SK-N-SH (cell line): ENCODE measurements at regions not wholly inside any gene's neighbourhood (a gene's known extent, or its start where the extent isn't known, plus 50 kb on each side); places are given as distances from the start of the nearest gene placed in this dataset.

ENCODE experiments used
- CTCF ChIA-PET: fragments of 300-600, 350-600 bp; formaldehyde crosslinking; extraction: SDS; loops from one replicate; lab custom pipeline; 2021; lab: Yijun Ruan, JAX
- POLR2A ChIA-PET: fragments of 350-600 bp; sonication (Branson Sonifier 250); formaldehyde crosslinking; extraction: SDS; loops from one replicate; lab custom pipeline; 2020; ENCODE audit warnings: antibody characterized with exemption, inconsistent platforms; lab: Yijun Ruan, JAX
- DNase-seq: peaks from one replicate; pipeline ENCODE4 v3.0.0; 2012
- H2AFZ ChIP-seq: fragments of 200-600 bp; sonication (generic); 2 replicates; pipeline ENCODE4 v1.8.1; 2016; ENCODE audit warnings: antibody characterized with exemption, mild to moderate bottlenecking, low read depth
- H3F3A ChIP-seq: fragments of 200-600 bp; sonication (generic); replicated peaks from 2 replicates; pipeline ENCODE3; 2016; ENCODE audit warnings: antibody characterized with exemption, mild to moderate bottlenecking; ENCODE audit not compliant: insufficient read depth
- H3K27ac ChIP-seq, 2 experiments: fragments of 200-500 bp in 1 of 2; fragments of 200-600 bp in 1 of 2; sonication (Bioruptor generic) in 1 of 2; sonication (generic), shearing (Covaris generic) in 1 of 2; 2 replicates each; pipeline versions ENCODE4 v1.5.1 to v1.6.1; 2014 to 2016; ENCODE audit warnings: low read depth in 2 of 2, inconsistent platforms in 1 of 2, low read length in 1 of 2, mild to moderate bottlenecking in 1 of 2, mixed read lengths in 1 of 2
- H3K27me3 ChIP-seq: fragments of 200-600 bp; sonication (generic), shearing (Covaris generic); 2 replicates; pipeline ENCODE4 v1.6.1; 2016; ENCODE audit warnings: mixed run types; ENCODE audit not compliant: insufficient read depth
- H3K36me3 ChIP-seq, 2 experiments: fragments of 200-500 bp in 1 of 2; fragments of 200-600 bp in 1 of 2; sonication (Bioruptor generic) in 1 of 2; sonication (generic) in 1 of 2; replicated peaks in 1 of 2; 2 replicates each; pipeline versions ENCODE3 to v1.5.1; 2014 to 2016; ENCODE audit warnings: low read length in 1 of 2, mild to moderate bottlenecking in 1 of 2; ENCODE audit not compliant: insufficient read depth in 2 of 2, control insufficient read depth in 1 of 2
- H3K4me1 ChIP-seq, 2 experiments: fragments of 200-500 bp in 1 of 2; fragments of 200-600 bp in 1 of 2; sonication (Bioruptor generic) in 1 of 2; sonication (generic), shearing (Covaris generic) in 1 of 2; 2 replicates each; pipeline versions ENCODE4 v1.5.1 to v1.6.1; 2014 to 2016; ENCODE audit warnings: low read depth in 1 of 2, low read length in 1 of 2, mixed run types in 1 of 2; ENCODE audit not compliant: insufficient read depth in 2 of 2, control insufficient read depth in 1 of 2
- H3K4me2 ChIP-seq: fragments of 200-600 bp; sonication (generic), shearing (Covaris generic); 2 replicates; pipeline ENCODE4 v1.6.1; 2017; ENCODE audit warnings: mixed run types
- H3K4me3 ChIP-seq, 2 experiments: fragments of 200-500 bp in 1 of 2; fragments of 200-600 bp in 1 of 2; sonication (Bioruptor generic) in 1 of 2; sonication (generic), shearing (Covaris generic) in 1 of 2; 2 replicates each; pipeline versions ENCODE4 v1.5.1 to v1.8.1; 2014 to 2016; ENCODE audit warnings: low read depth in 2 of 2, inconsistent platforms in 1 of 2, low read length in 1 of 2, mild to moderate bottlenecking in 1 of 2, mixed read lengths in 1 of 2, moderate library complexity in 1 of 2
- H3K79me2 ChIP-seq: fragments of 200-600 bp; sonication (generic); 2 replicates; pipeline ENCODE4 v1.8.1; 2017; ENCODE audit warnings: mild to moderate bottlenecking; ENCODE audit not compliant: insufficient read depth
- H3K9ac ChIP-seq: fragments of 200-600 bp; sonication (generic); 2 replicates; pipeline ENCODE4 v1.6.1; 2017; ENCODE audit warnings: mixed run types
- H3K9me2 ChIP-seq: fragments of 200-600 bp; sonication (generic); 2 replicates; pipeline ENCODE4 v1.6.1; 2017; ENCODE audit warnings: mixed run types
- H3K9me3 ChIP-seq: fragments of 200-600 bp; sonication (generic); 2 replicates; pipeline ENCODE4 v1.6.1; 2017; ENCODE audit warnings: mixed run types, mild to moderate bottlenecking, moderate library complexity
- H4K20me1 ChIP-seq: fragments of 200-600 bp; sonication (generic); 2 replicates; pipeline ENCODE4 v1.6.1; 2017; ENCODE audit warnings: mild to moderate bottlenecking, mixed run types; ENCODE audit not compliant: insufficient read depth
- CHD2 ChIP-seq: fragments of 150-350 bp; IDR thresholded peaks from 2 replicates; pipeline ENCODE4 v1.6.1; 2018; ENCODE audit warnings: low read length; ENCODE audit not compliant: partially characterized antibody
- ELF1 ChIP-seq: IDR thresholded peaks from 2 replicates; pipeline ENCODE4 v1.4.0; 2012
- EP300 ChIP-seq, 2 experiments: IDR thresholded peaks; 2 replicates each; pipeline versions ENCODE4 v1.4.0 to v1.6.1; 2012; ENCODE audit warnings: borderline replicate concordance in 1 of 2, low read depth in 1 of 2, low read length in 1 of 2
- EZH2phosphoT487 ChIP-seq: fragments of 200-600 bp; sonication (generic); IDR thresholded peaks from 2 replicates; pipeline ENCODE4 v1.6.1; 2017; ENCODE audit warnings: low read depth, mixed run types, mild to moderate bottlenecking, antibody characterized with exemption, moderate library complexity, borderline replicate concordance
- FOSL2 ChIP-seq: IDR thresholded peaks from 2 replicates; pipeline ENCODE4 v1.4.0; 2012; ENCODE audit warnings: low read depth, mild to moderate bottlenecking, moderate library complexity, borderline replicate concordance
- FOXJ3 ChIP-seq: sonication (generic); formaldehyde crosslinking; IDR thresholded peaks from 2 replicates; pipeline ENCODE4 v1.5.1; 2020; ENCODE audit warnings: mild to moderate bottlenecking, missing genetic modification reagents
- FOXM1 ChIP-seq: IDR thresholded peaks from 2 replicates; pipeline ENCODE4 v1.4.0; 2012; ENCODE audit warnings: low read depth, mild to moderate bottlenecking
- GABPA ChIP-seq: IDR thresholded peaks from 2 replicates; pipeline ENCODE4 v1.4.0; 2012; ENCODE audit warnings: low read depth, mild to moderate bottlenecking
- JUND ChIP-seq: IDR thresholded peaks from 2 replicates; pipeline ENCODE4 v1.4.0; 2012
- MEF2A ChIP-seq: IDR thresholded peaks from 2 replicates; pipeline ENCODE4 v1.4.0; 2012; ENCODE audit warnings: low read depth, borderline replicate concordance
- NFIC ChIP-seq: IDR thresholded peaks from 2 replicates; pipeline ENCODE4 v1.4.0; 2012; ENCODE audit warnings: borderline replicate concordance
- NRF1 ChIP-seq: IDR thresholded peaks from 2 replicates; pipeline ENCODE4 v1.6.1; 2012; ENCODE audit warnings: low read depth, mild to moderate bottlenecking, low read length
- POLR2AphosphoS5 ChIP-seq: IDR thresholded peaks from 2 replicates; pipeline ENCODE4 v1.6.1; 2012; ENCODE audit warnings: low read depth, low read length
- RAD21 ChIP-seq: IDR thresholded peaks from 2 replicates; pipeline ENCODE4 v1.6.1; 2012; ENCODE audit warnings: mild to moderate bottlenecking, low read length
- RCOR1 ChIP-seq: fragments of 150-350 bp; IDR thresholded peaks from 2 replicates; pipeline ENCODE4 v1.6.1; 2017; ENCODE audit warnings: antibody characterized with exemption, low read length
- RFX5 ChIP-seq: IDR thresholded peaks from 2 replicates; pipeline ENCODE4 v1.6.1; 2012; ENCODE audit warnings: mild to moderate bottlenecking, improper control_type of control experiment, low read length
- SIN3A ChIP-seq: IDR thresholded peaks from 2 replicates; pipeline ENCODE4 v1.6.1; 2012; ENCODE audit warnings: low read depth, mild to moderate bottlenecking, low read length, moderate library complexity, borderline replicate concordance
- SMC3 ChIP-seq: IDR thresholded peaks from 2 replicates; pipeline ENCODE4 v1.6.1; 2012; ENCODE audit warnings: low read depth, low read length, improper control_type of control experiment
- TCF12 ChIP-seq: IDR thresholded peaks from 2 replicates; pipeline ENCODE4 v1.4.0; 2012
- TEAD4 ChIP-seq: IDR thresholded peaks from 2 replicates; pipeline ENCODE4 v1.4.0; 2012; ENCODE audit warnings: mild to moderate bottlenecking, borderline replicate concordance; ENCODE audit not compliant: insufficient read depth
- WGBS: methylation state at CpG from one replicate; pipeline ENCODE4 v1.1.6; 2017; ENCODE audit warnings: low lambda C conversion rate; 5-methylcytosine and 5-hydroxymethylcytosine counted together
- TF ChIP-seq, protein P1 (sequence below): IDR thresholded peaks from 2 replicates; pipeline ENCODE4; 2012
- TF ChIP-seq, protein P2 (sequence below): fragments of 200-600 bp; sonication (generic); IDR thresholded peaks from 2 replicates; pipeline ENCODE4 v1.6.1; 2017; ENCODE audit warnings: antibody characterized with exemption, mild to moderate bottlenecking, moderate library complexity
- TF ChIP-seq, protein P3 (sequence below): IDR thresholded peaks from 2 replicates; pipeline ENCODE4 v1.4.0; 2012; ENCODE audit warnings: low read depth, borderline replicate concordance
- TF ChIP-seq, protein P4 (sequence below): IDR thresholded peaks from 2 replicates; pipeline ENCODE4 v1.4.0; 2012; ENCODE audit warnings: low read depth, borderline replicate concordance

DNA sequence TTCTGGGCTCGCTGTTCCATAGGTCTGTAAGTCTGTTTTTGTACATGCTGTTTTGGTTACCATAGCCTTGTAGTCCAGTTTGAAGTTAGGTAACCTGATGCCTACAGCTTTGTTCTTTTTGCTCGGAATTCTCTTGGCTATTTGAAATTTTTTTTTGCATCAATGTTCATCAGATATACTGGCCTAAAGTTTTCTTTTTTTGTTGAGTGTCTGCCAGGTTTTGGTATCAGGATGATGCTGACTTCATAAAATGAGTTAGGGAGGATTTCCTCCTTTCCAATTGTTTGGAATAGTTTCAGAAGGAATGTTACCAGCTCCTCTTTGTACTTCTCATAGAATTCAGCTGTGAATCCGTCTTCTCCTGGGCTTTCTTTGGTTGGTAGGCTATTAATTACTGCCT, 397.8 kb upstream of the HTR2A start:
- no peaks in the 10 kb centered on the region for H3K27me3 ChIP-seq
- H3K4me1 ChIP-seq: no peaks in the 10 kb centered on the region; a peak in 1 of 4 replicates
- no peaks in the 10 kb centered on the region for H3K9me3 ChIP-seq
- H3K9ac ChIP-seq: no peak overlapping the region
- H3K4me2 ChIP-seq: no peak overlapping the region
- ChIA-PET CTCF (no interaction called here), POLR2A (interaction anchor here (0.6 kb wide), 1 partner anchor 56 kb away, joined by 3 read pairs; no protein-coding TSS in a partner anchor)
- H3K36me3 ChIP-seq: no peaks in the 10 kb centered on the region
- H3F3A ChIP-seq: peaks cover 5% of the 10 kb centered on the region
- no peak overlapping the region for H3K4me3 ChIP-seq
- no peak overlapping the region for H2AFZ ChIP-seq
- H3K79me2 ChIP-seq: no peaks in the 10 kb centered on the region
- no peak for DNase-seq
- no peaks in the 10 kb centered on the region for H3K9me2 ChIP-seq
- TF ChIP-seq SMC3 (no peak), NRF1 (no peak), FOXJ3 (CRISPR knock-in tag) (no peak), MEF2A (no peak), POLR2AphosphoS5 (no peak), FOXM1 (no peak)
- no peak overlapping the region for H3K27ac ChIP-seq
- H4K20me1 ChIP-seq: no peaks in the 10 kb centered on the region
- WGBS: 32% methylated on average over 3 of the region's 3 CpGs

DNA sequence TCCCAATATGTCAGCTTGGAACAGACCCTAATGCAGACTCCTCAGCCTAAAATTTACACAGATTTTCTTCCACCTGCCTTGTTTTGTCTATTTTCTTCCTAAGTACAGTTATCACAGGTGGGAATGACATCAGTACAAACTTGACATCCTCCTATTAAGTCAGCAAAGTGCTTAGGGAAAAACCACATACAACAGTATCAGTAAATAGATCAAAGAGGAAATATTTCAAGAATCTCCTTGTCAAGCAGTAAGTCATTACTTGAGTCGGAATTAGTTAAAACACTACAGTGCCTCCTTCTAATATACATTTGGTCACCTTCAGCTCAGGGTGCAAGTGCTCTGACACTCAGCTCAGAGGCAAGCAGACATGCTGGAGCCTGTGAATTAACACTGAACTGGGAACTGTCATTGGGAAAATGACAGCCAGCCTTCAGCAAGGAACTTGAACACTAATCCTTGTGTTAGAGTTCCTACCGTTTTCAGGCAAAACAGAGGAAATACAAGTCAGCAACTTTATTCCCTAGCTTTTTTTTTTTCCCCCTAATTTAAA, 394.3 kb upstream of the HTR2A start:
- ChIA-PET POLR2A (no interaction called here), CTCF (no interaction called here)
- Histone ChIP-seq H3F3A (peaks cover 8% of the 10 kb centered on the region), H3K4me1 (peaks cover 0 to 6% of the 10 kb centered on the region in 2 experiments; a peak in 1 of 4 replicates), H3K4me3 (no peak overlapping the region), H3K36me3 (no peaks in the 10 kb centered on the region), H3K79me2 (no peaks in the 10 kb centered on the region), H3K9me3 (no peaks in the 10 kb centered on the region), H3K9me2 (no peaks in the 10 kb centered on the region), H3K9ac (no peak overlapping the region), H2AFZ (no peak overlapping the region)
- 3% methylated on average over 2 of the region's 2 CpGs for WGBS
- TF ChIP-seq ELF1 (no peak), FOSL2 (peak; percentile 16; the same call in 1 of the 2 replicates), POLR2AphosphoS5 (no peak), RFX5 (no peak), CHD2 (no peak), EP300 (IDR thresholded peaks at IDR 0.05; ENCODE audit: borderline replicate concordance in 1 of 2, low read depth in 1 of 2, low read length in 1 of 2) (peak in 1 of 2 experiments; percentile 38; a peak in 1 of 4 replicates), TEAD4 (0 out of 2 replicates have a peak, but pooled peaks have one; percentile 10), FOXJ3 (CRISPR knock-in tag) (no peak), GABPA (0 out of 2 replicates have a peak, but pooled peaks have one; percentile 12), RCOR1 (no peak), SIN3A (no peak), JUND (peak; percentile 38; the same call in 1 of the 2 replicates), RAD21 (no peak), EZH2phosphoT487 (no peak), NFIC (no peak), TCF12 (peak; percentile 40), SMC3 (no peak)
- TF ChIP-seq, protein P1, sequence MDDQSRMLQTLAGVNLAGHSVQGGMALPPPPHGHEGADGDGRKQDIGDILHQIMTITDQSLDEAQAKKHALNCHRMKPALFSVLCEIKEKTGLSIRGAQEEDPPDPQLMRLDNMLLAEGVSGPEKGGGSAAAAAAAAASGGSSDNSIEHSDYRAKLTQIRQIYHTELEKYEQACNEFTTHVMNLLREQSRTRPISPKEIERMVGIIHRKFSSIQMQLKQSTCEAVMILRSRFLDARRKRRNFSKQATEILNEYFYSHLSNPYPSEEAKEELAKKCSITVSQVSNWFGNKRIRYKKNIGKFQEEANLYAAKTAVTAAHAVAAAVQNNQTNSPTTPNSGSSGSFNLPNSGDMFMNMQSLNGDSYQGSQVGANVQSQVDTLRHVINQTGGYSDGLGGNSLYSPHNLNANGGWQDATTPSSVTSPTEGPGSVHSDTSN: peak; percentile 60; the same call in 1 of the 2 replicates
- TF ChIP-seq, protein P2, sequence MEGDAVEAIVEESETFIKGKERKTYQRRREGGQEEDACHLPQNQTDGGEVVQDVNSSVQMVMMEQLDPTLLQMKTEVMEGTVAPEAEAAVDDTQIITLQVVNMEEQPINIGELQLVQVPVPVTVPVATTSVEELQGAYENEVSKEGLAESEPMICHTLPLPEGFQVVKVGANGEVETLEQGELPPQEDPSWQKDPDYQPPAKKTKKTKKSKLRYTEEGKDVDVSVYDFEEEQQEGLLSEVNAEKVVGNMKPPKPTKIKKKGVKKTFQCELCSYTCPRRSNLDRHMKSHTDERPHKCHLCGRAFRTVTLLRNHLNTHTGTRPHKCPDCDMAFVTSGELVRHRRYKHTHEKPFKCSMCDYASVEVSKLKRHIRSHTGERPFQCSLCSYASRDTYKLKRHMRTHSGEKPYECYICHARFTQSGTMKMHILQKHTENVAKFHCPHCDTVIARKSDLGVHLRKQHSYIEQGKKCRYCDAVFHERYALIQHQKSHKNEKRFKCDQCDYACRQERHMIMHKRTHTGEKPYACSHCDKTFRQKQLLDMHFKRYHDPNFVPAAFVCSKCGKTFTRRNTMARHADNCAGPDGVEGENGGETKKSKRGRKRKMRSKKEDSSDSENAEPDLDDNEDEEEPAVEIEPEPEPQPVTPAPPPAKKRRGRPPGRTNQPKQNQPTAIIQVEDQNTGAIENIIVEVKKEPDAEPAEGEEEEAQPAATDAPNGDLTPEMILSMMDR: no peak
- TF ChIP-seq, protein P3, sequence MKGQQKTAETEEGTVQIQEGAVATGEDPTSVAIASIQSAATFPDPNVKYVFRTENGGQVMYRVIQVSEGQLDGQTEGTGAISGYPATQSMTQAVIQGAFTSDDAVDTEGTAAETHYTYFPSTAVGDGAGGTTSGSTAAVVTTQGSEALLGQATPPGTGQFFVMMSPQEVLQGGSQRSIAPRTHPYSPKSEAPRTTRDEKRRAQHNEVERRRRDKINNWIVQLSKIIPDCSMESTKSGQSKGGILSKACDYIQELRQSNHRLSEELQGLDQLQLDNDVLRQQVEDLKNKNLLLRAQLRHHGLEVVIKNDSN: no peak
- TF ChIP-seq, protein P4, sequence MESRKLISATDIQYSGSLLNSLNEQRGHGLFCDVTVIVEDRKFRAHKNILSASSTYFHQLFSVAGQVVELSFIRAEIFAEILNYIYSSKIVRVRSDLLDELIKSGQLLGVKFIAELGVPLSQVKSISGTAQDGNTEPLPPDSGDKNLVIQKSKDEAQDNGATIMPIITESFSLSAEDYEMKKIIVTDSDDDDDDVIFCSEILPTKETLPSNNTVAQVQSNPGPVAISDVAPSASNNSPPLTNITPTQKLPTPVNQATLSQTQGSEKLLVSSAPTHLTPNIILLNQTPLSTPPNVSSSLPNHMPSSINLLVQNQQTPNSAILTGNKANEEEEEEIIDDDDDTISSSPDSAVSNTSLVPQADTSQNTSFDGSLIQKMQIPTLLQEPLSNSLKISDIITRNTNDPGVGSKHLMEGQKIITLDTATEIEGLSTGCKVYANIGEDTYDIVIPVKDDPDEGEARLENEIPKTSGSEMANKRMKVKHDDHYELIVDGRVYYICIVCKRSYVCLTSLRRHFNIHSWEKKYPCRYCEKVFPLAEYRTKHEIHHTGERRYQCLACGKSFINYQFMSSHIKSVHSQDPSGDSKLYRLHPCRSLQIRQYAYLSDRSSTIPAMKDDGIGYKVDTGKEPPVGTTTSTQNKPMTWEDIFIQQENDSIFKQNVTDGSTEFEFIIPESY: no peak
- TF ChIP-seq, all 33 proteins: peak for 7
- no peaks in the 10 kb centered on the region for H3K27me3 ChIP-seq
- no peak overlapping the region for H3K4me2 ChIP-seq
- H3K27ac ChIP-seq: no peak overlapping the region
- H4K20me1 ChIP-seq: no peaks in the 10 kb centered on the region
- DNase-seq: no peak
